ENCODE measurements at regions not wholly inside any gene's neighbourhood (a gene's known extent, or its start where the extent isn't known, plus 50 kb on each side); places are given as distances from the start of the nearest gene placed in this dataset.
"Not testable (repeated sequence)": the region's sequence is repeated elsewhere in the genome, so short reads cannot be mapped to it uniquely, and the experiment has no call there.

DNA sequence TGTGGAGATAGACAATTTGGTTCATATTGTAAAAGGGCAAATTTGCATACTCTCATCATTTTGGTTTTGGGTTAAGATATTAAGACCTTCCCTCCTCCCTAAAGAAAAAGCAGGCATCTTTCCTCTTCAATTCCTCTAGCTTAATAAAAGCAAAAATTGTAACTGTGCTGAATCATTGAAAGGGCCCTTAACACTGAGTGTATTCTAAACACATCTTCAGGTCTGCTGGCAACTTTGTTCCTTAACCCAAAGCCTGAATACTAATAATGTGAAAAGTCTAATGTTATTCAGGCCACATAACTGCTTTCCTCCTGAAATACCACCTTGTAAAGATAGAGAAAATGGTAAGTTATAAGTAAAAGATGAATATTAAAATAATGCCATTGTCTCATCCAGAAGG lies 1200.5 kb upstream of the FAM98A start:
- DNase-seq (no peak), ATAC-seq (no peak)
- H3K27me3 Mint-ChIP-seq, result no peaks in the 10 kb centered on the region
- H3K4me3 Mint-ChIP-seq, result no peak overlapping the region
- no peaks in the 10 kb centered on the region for H3K9me3 ChIP-seq (ENCODE audit: control insufficient read depth, low read length, poor library complexity, severe bottlenecking)
- no peaks in the 10 kb centered on the region for H3K4me1 Mint-ChIP-seq
- H3K36me3 Mint-ChIP-seq (ENCODE audit: low read depth), result no peaks in the 10 kb centered on the region
- H3K27ac Mint-ChIP-seq, result no peak overlapping the region

DNA sequence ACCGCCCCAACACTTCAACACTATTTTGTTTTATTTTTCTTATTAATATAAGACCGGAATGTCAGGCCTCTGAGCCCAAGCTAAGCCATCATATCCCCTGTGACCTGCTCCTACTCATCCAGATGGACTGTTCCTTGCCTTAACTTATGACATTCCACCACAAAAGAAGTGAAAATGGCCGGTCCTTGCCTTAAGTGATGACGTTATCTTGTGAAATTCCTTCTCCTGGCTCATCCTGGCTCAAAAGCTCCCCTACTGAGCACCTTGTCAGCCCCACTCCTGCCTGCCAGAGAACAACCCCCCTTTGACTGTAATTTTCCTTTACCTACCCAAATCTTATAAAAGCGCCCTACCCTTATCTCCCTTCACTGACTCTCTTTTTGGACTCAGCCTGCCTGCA lies 1196.5 kb upstream of the FAM98A start:
- H3K27me3 Mint-ChIP-seq; H3K27ac Mint-ChIP-seq; DNase-seq; H3K9me3 ChIP-seq (ENCODE audit: control insufficient read depth, low read length, poor library complexity, severe bottlenecking); ATAC-seq; H3K4me1 Mint-ChIP-seq; H3K4me3 Mint-ChIP-seq; H3K36me3 Mint-ChIP-seq (ENCODE audit: low read depth): not testable (repeated sequence)

- ATAC-seq (no peak), DNase-seq (no peak)
- Mint-ChIP-seq H3K27me3 (no peaks in the 10 kb centered on the region), H3K36me3 (ENCODE audit: low read depth) (no peaks in the 10 kb centered on the region), H3K27ac (no peak overlapping the region), H3K4me3 (no peak overlapping the region), H3K4me1 (no peaks in the 10 kb centered on the region)
- H3K9me3 ChIP-seq (ENCODE audit: control insufficient read depth, low read length, poor library complexity, severe bottlenecking), result no peaks in the 10 kb centered on the region
Observed at GRCh38 chr2:34789169-34789568, 1190.1 kb upstream of the FAM98A start.

DNA sequence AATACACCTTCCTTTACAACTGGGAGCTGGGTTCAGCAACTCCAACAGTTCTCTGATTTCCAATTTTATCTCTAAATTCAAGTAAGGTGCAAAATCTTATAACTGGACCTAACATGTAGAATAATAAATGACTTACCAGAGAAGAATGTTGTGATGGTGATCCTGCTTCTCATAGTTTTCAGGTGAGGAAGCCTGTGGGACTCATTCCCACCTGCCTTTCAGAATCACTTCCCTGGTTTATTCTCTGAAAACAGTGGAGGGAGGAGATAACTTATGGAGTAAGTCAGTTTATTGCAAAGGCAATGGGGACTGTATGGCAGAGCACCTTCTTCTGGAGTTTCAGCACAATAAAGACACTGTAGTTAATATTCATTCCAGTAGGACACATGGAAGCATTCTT lies 1188.2 kb upstream of the FAM98A start:
- H3K4me1 Mint-ChIP-seq, result no peaks in the 10 kb centered on the region
- no peaks in the 10 kb centered on the region for H3K27me3 Mint-ChIP-seq
- ATAC-seq (no peak), DNase-seq (no peak)
- no peak overlapping the region for H3K27ac Mint-ChIP-seq
- no peaks in the 10 kb centered on the region for H3K9me3 ChIP-seq (ENCODE audit: control insufficient read depth, low read length, poor library complexity, severe bottlenecking)
- H3K36me3 Mint-ChIP-seq (ENCODE audit: low read depth), result no peaks in the 10 kb centered on the region
- no peak overlapping the region for H3K4me3 Mint-ChIP-seq

DNA sequence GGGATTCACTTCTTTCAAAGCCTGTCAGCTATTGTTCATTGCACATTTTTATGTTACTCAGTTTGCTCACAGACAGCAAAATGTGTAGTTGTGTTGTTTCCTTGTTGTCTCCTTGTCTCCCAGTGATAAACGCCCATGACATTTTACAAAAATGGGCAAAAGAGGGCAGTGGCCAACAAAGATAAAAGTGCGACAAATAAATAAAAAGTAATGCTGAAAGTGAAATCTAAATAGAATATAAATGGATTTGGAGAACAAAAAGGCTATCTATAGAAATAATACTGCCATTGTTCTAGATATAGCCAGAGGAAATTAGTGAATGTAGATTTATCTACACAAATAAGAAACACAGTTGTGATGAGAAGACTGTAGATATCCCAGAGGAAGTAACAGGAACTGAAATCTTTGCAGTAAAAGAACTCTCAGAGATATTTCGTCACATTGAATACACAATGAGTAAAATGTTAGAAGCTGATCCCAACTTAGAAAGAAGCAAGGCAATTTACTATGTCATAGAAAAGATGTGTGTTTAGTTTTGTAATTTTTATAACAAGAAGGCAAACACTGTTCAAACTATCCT lies 1186.2 kb upstream of the FAM98A start:
- ATAC-seq (no peak), DNase-seq (no peak)
- no peak overlapping the region for H3K27ac Mint-ChIP-seq
- no peak overlapping the region for H3K4me3 Mint-ChIP-seq
- H3K4me1 Mint-ChIP-seq, result no peaks in the 10 kb centered on the region
- H3K27me3 Mint-ChIP-seq, result no peaks in the 10 kb centered on the region
- no peaks in the 10 kb centered on the region for H3K36me3 Mint-ChIP-seq (ENCODE audit: low read depth)
- no peaks in the 10 kb centered on the region for H3K9me3 ChIP-seq (ENCODE audit: control insufficient read depth, low read length, poor library complexity, severe bottlenecking)

DNA sequence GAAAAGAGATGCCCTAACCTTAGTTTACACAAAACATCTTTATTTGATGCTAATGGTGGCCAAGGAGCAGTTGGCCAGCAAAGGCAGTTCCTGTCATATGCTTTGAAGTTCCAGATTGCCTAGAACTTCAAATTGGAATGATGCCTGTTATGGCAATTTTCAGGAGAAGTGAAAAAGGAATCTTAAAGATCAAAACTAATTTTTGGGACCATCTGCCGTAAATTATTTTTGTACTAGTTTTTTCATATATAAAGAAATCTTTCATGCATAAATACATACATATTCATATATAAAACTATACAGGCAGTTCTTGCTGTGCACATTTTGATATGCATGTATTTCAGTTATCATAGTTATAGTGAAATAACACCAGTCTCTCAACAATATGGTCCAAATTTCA lies 1185.6 kb upstream of the FAM98A start:
- ATAC-seq (no peak), DNase-seq (no peak)
- H3K27me3 Mint-ChIP-seq, result no peaks in the 10 kb centered on the region
- no peaks in the 10 kb centered on the region for H3K36me3 Mint-ChIP-seq (ENCODE audit: low read depth)
- H3K4me3 Mint-ChIP-seq, result no peak overlapping the region
- H3K9me3 ChIP-seq (ENCODE audit: control insufficient read depth, low read length, poor library complexity, severe bottlenecking), result no peaks in the 10 kb centered on the region
- H3K27ac Mint-ChIP-seq, result no peak overlapping the region
- no peaks in the 10 kb centered on the region for H3K4me1 Mint-ChIP-seq

GRCh38 chr2:34750742-34751141 lies 1151.6 kb upstream of the FAM98A start:
- not testable (repeated sequence) for H3K27me3 Mint-ChIP-seq, H3K27ac Mint-ChIP-seq

DNA sequence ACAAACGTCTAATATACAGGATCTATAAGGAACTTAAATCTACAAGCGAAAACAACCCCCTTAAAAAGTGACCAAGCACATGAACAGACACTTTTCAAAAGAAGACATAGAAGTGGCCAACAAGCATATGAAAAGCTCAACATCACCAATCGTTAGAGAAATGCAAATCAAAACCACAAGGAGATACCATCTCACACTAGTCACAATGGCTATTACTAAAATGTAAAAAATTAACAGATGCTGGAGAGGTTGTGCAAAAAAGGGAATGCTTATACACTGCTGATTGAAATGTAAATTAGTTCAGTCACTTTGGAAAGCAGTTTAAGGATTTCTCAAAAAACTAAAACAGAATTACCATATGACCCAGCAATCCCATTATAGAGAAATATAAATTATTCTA lies 1148.5 kb upstream of the FAM98A start:
- Mint-ChIP-seq H3K27ac (no peak overlapping the region), H3K4me1 (no peaks in the 10 kb centered on the region), H3K27me3 (no peaks in the 10 kb centered on the region), H3K36me3 (ENCODE audit: low read depth) (no peaks in the 10 kb centered on the region), H3K4me3 (no peak overlapping the region)
- ATAC-seq, result no peak
- no peaks in the 10 kb centered on the region for H3K9me3 ChIP-seq (ENCODE audit: control insufficient read depth, low read length, poor library complexity, severe bottlenecking)
- DNase-seq, result no peak

More at GRCh38 chr2:34750742-34751141, 1151.6 kb upstream of the FAM98A start:
- H3K4me3 Mint-ChIP-seq; ATAC-seq; H3K9me3 ChIP-seq (ENCODE audit: control insufficient read depth, low read length, poor library complexity, severe bottlenecking); H3K4me1 Mint-ChIP-seq; DNase-seq; H3K36me3 Mint-ChIP-seq (ENCODE audit: low read depth): not testable (repeated sequence)

DNA sequence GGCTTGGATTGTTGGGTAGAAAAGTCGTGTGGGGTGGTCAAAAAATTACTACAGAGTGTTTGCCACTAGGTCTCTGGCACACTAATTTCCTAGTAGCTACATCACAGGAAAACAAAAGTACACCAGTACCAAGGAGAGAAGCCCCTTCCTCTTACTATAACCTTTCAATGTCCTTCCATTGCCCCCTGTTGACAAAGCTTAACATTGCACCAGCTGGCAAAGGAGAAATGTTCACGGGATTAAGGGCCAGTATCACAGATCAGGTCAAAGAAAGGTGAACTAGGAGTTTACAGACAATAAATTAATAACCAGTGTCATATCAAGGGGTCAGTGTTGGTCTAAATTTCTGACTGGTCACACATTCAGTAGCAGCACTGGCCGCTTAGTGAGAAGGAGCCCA lies 1139.6 kb upstream of the FAM98A start:
- H3K27ac Mint-ChIP-seq, result no peak overlapping the region
- no peak overlapping the region for H3K4me3 Mint-ChIP-seq

GRCh38 chr2:34737146-34737545 lies 1138.0 kb upstream of the FAM98A start:
- DNase-seq (no peak), ATAC-seq (no peak)
- Mint-ChIP-seq H3K4me3 (no peak overlapping the region), H3K36me3 (ENCODE audit: low read depth) (no peaks in the 10 kb centered on the region), H3K27me3 (no peaks in the 10 kb centered on the region), H3K27ac (no peak overlapping the region), H3K4me1 (no peaks in the 10 kb centered on the region)
- no peaks in the 10 kb centered on the region for H3K9me3 ChIP-seq (ENCODE audit: control insufficient read depth, low read length, poor library complexity, severe bottlenecking)

More for the DNA sequence above, 1139.6 kb upstream of the FAM98A start:
- no peaks in the 10 kb centered on the region for H3K9me3 ChIP-seq (ENCODE audit: control insufficient read depth, low read length, poor library complexity, severe bottlenecking)
- no peak for DNase-seq
- Mint-ChIP-seq H3K27me3 (no peaks in the 10 kb centered on the region), H3K36me3 (ENCODE audit: low read depth) (no peaks in the 10 kb centered on the region), H3K4me1 (no peaks in the 10 kb centered on the region)
- ATAC-seq, result no peak

- DNase-seq (no peak), ATAC-seq (no peak)
- H3K27ac Mint-ChIP-seq, result no peak overlapping the region
- no peaks in the 10 kb centered on the region for H3K9me3 ChIP-seq (ENCODE audit: control insufficient read depth, low read length, poor library complexity, severe bottlenecking)
- H3K36me3 Mint-ChIP-seq (ENCODE audit: low read depth), result no peaks in the 10 kb centered on the region
- no peak overlapping the region for H3K4me3 Mint-ChIP-seq
- H3K4me1 Mint-ChIP-seq, result no peaks in the 10 kb centered on the region
- H3K27me3 Mint-ChIP-seq, result no peaks in the 10 kb centered on the region
Observed at GRCh38 chr2:34736482-34736881, 1137.4 kb upstream of the FAM98A start.

GRCh38 chr2:34734662-34735061 lies 1135.6 kb upstream of the FAM98A start:
- H3K36me3 Mint-ChIP-seq (ENCODE audit: low read depth), result no peaks in the 10 kb centered on the region
- DNase-seq (no peak), ATAC-seq (no peak)
- H3K9me3 ChIP-seq (ENCODE audit: control insufficient read depth, low read length, poor library complexity, severe bottlenecking), result no peaks in the 10 kb centered on the region
- no peak overlapping the region for H3K27ac Mint-ChIP-seq
- H3K4me3 Mint-ChIP-seq, result no peak overlapping the region
- H3K27me3 Mint-ChIP-seq, result no peaks in the 10 kb centered on the region
- H3K4me1 Mint-ChIP-seq, result no peaks in the 10 kb centered on the region

GRCh38 chr2:34734042-34734441 lies 1134.9 kb upstream of the FAM98A start:
- no peak for DNase-seq
- no peaks in the 10 kb centered on the region for H3K9me3 ChIP-seq (ENCODE audit: control insufficient read depth, low read length, poor library complexity, severe bottlenecking)
- Mint-ChIP-seq H3K27ac (no peak overlapping the region), H3K4me1 (no peaks in the 10 kb centered on the region), H3K4me3 (no peak overlapping the region), H3K36me3 (ENCODE audit: low read depth) (no peaks in the 10 kb centered on the region), H3K27me3 (no peaks in the 10 kb centered on the region)
- no peak for ATAC-seq

GRCh38 chr2:34731292-34731691 lies 1132.2 kb upstream of the FAM98A start:
- H3K4me3 Mint-ChIP-seq, result no peak overlapping the region
- H3K9me3 ChIP-seq (ENCODE audit: control insufficient read depth, low read length, poor library complexity, severe bottlenecking), result no peaks in the 10 kb centered on the region
- no peak overlapping the region for H3K27ac Mint-ChIP-seq
- no peak for DNase-seq
- no peaks in the 10 kb centered on the region for H3K27me3 Mint-ChIP-seq
- no peak for ATAC-seq
- H3K4me1 Mint-ChIP-seq, result no peaks in the 10 kb centered on the region
- H3K36me3 Mint-ChIP-seq (ENCODE audit: low read depth), result no peaks in the 10 kb centered on the region

Measured in T-helper 17 cell (primary cell).